Subcutaneous abdominal adipose tissue (tissue), 5 donors: ENCODE measurements at regions not wholly inside any gene's neighbourhood (a gene's known extent, or its start where the extent isn't known, plus 50 kb on each side); places are given as distances from the start of the nearest gene placed in this dataset.
"Not testable (repeated sequence)": the region's sequence is repeated elsewhere in the genome, so short reads cannot be mapped to it uniquely, and the experiment has no call there.

Source experiments
- H3K27ac ChIP-seq: one replicate; pipeline ENCODE4 v1.7.0; 2013; ENCODE audit warnings: low read depth, mild to moderate bottlenecking, inconsistent platforms, low read length, moderate library complexity
- H3K27me3 ChIP-seq, 5 donors: one replicate each; pipeline ENCODE4 v1.7.0; 2013; ENCODE audit warnings: low read length in 5 of 5, inconsistent platforms in 1 of 5; ENCODE audit not compliant: control insufficient read depth in 5 of 5, insufficient read depth in 4 of 5
- H3K36me3 ChIP-seq, 5 donors: one replicate each; pipeline ENCODE4 v1.7.0; 2013; ENCODE audit warnings: low read length in 5 of 5; ENCODE audit not compliant: control insufficient read depth in 5 of 5, insufficient read depth in 5 of 5
- H3K4me1 ChIP-seq, 5 donors: one replicate each; pipeline ENCODE4 v1.7.0; 2013; ENCODE audit warnings: low read length in 5 of 5, mild to moderate bottlenecking in 3 of 5, moderate library complexity in 1 of 5; ENCODE audit not compliant: control insufficient read depth in 5 of 5, insufficient read depth in 5 of 5
- H3K4me3 ChIP-seq, 5 donors: one replicate each; pipeline ENCODE4 v1.7.0; 2013; ENCODE audit warnings: low read length in 5 of 5, low read depth in 1 of 5
- H3K9ac ChIP-seq, 5 donors: one replicate each; pipeline ENCODE4 v1.7.0; 2013; ENCODE audit warnings: low read length in 5 of 5, mild to moderate bottlenecking in 4 of 5, moderate library complexity in 3 of 5
- H3K9me3 ChIP-seq, 5 donors: one replicate each; pipeline ENCODE4 v1.7.0; 2013; ENCODE audit warnings: low read length in 5 of 5; ENCODE audit not compliant: control insufficient read depth in 5 of 5
- donor health status: healthy.
- donor health status: healthy.
- donor health status: healthy.
- donor health status: healthy.
- donor health status: healthy.

DNA sequence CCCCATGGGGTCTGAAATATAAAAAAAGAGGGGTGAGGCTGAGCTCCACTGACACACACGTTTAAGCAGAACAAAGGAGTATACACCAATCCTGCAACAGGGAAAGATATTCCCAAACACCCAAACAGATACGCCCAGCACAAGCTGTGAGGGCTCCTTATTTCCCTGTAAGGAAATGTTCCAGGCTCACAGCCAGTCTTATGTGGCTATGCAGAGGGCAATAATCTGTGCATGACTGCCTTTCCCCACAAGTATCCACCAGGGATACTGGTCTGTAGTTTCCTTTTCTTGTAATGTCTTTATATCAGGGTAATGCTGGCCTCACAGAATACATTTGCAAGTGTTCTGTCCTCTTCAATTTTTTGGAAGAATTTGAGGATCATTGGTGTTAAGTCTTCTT, 141.7 kb upstream of the DAAM1 start:
- no peak overlapping the region for H3K27ac ChIP-seq
- H3K9me3 ChIP-seq = peaks cover 0 to 5% (median 0%) of the 10 kb centered on the region in 5 donors
- no peaks in the 10 kb centered on the region for H3K36me3 ChIP-seq
- H3K9ac ChIP-seq = no peak overlapping the region
- H3K4me3 ChIP-seq = no peak overlapping the region
- no peaks in the 10 kb centered on the region for H3K4me1 ChIP-seq
- H3K27me3 ChIP-seq = no peaks in the 10 kb centered on the region

DNA sequence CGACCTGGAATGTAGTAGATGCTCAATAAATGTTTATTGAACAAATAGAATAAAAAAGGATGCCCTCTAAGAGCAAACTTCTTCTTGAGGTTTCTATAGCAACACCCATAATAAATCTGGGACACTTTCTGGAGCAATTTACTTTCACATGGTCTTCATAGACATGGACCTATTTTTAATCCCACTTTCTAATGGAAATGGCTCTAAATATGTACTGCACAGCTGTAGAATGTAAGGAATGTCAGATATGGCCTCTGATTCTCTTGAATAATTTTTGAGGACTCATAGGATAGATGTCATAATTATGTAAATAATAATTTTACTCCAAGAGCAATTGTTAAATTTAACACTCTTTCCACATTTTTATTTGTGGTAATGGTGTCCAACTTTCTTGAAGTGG, 133.5 kb upstream of the DAAM1 start:
- H3K27ac ChIP-seq = no peak overlapping the region
- no peak overlapping the region for H3K9ac ChIP-seq
- H3K4me1 ChIP-seq = no peaks in the 10 kb centered on the region
- H3K27me3 ChIP-seq = no peaks in the 10 kb centered on the region
- H3K36me3 ChIP-seq = no peaks in the 10 kb centered on the region
- no peak overlapping the region for H3K4me3 ChIP-seq
- H3K9me3 ChIP-seq = no peaks in the 10 kb centered on the region

DNA sequence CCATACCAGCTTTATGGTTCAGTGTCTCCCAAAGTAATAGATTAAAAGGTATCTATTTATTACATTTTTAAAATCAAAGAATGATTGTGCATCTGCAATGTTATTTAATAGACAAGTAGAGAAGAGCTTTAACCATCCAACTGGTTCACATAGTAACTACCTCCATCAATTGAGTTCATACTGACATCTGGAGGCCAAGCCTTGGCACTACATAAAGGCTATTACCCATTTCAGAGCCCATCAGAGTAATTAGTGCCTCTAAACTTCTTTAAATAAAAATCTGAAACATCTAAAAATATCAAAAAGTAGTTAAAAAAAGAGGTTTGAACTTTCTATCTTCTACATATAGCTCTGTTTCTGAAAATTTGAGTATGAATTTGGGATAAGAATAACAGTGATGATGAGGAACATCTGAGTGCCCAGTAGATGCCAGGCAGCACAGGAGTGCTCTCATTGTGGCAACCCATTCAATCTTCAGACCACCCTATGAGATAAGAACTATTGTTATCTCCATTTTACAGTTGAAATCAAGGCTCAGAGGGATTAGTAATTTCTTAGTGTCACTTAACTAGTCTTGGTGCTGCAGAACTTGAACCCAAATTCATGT, 132.9 kb upstream of the DAAM1 start:
- H3K9me3 ChIP-seq = no peaks in the 10 kb centered on the region
- no peaks in the 10 kb centered on the region for H3K4me1 ChIP-seq
- H3K27me3 ChIP-seq = no peaks in the 10 kb centered on the region
- no peak overlapping the region for H3K9ac ChIP-seq
- H3K4me3 ChIP-seq = no peak overlapping the region
- no peak overlapping the region for H3K27ac ChIP-seq
- no peaks in the 10 kb centered on the region for H3K36me3 ChIP-seq

DNA sequence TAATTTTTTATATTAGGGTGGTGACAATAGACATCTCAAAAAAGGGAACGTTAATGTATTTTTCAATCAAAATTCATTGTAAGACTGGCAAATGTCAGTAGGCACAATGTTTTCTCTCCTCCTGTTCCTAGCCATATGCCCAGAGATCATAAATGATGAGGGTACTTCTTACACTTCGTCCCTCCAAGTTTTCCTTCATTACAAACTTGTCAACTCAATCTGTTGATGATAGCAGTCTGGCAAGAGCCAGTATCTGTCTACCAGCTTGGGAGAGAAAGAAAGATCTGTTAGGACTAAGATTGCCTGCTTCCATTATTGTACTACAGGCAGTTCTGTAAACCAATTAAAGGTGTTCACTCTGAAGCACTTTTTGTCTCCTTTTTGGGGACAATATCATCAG, 130.9 kb upstream of the DAAM1 start:
- no peak overlapping the region for H3K27ac ChIP-seq
- H3K4me1 ChIP-seq = no peaks in the 10 kb centered on the region
- no peak overlapping the region for H3K4me3 ChIP-seq
- H3K27me3 ChIP-seq = no peaks in the 10 kb centered on the region
- no peaks in the 10 kb centered on the region for H3K36me3 ChIP-seq
- H3K9me3 ChIP-seq = peaks cover 0 to 5% (median 0%) of the 10 kb centered on the region in 5 donors
- no peak overlapping the region for H3K9ac ChIP-seq

DNA sequence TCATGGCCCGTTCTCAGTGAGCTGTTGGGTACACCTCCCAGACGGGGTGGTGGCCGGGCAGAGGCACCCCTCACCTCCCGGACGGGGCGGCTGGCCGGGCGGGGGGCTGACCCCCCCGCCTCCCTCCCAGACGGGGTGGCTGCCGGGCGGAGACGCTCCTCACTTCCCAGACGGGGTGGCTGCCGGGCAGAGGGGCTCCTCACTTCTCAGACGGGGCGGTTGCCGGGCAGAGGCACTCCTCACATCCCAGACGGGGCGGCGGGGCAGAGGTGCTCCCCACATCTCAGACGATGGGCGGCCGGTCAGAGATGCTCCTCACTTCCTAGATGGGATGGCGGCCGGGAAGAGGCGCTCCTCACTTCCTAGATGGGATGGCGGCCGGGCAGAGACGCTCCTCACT, 129.7 kb upstream of the DAAM1 start:
- H3K9ac ChIP-seq, H3K36me3 ChIP-seq, H3K4me3 ChIP-seq, H3K27me3 ChIP-seq, H3K27ac ChIP-seq, H3K4me1 ChIP-seq: not testable (repeated sequence)
- H3K9me3 ChIP-seq = peaks cover 0 to 12% (median 6%) of the 10 kb centered on the region in 5 donors

DNA sequence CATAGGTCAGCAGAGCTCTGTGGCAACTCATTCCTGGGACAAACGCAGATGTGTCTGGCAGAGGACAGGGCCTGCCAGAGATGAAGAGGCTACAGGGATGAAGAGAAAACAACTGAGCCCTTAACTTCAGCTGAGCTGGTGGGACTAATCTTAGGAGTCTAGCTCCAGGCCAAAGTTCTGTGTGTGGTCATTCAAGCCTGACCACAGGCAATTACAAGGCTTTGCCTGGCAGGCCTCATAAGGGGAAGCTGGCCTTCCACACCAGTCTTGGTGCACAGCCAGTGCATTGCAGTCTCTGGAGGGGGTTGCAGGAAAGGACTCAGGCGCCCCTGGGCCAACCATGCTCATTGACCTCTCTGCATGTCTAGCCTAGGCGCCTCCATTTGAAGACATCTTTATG, 127.6 kb upstream of the DAAM1 start:
- Histone ChIP-seq H3K9me3 (peaks cover 0 to 16% (median 10%) of the 10 kb centered on the region in 5 donors), H3K27me3 (no peaks in the 10 kb centered on the region), H3K9ac (no peak overlapping the region), H3K36me3 (no peaks in the 10 kb centered on the region), H3K4me1 (no peaks in the 10 kb centered on the region), H3K27ac (no peak overlapping the region), H3K4me3 (no peak overlapping the region)

DNA sequence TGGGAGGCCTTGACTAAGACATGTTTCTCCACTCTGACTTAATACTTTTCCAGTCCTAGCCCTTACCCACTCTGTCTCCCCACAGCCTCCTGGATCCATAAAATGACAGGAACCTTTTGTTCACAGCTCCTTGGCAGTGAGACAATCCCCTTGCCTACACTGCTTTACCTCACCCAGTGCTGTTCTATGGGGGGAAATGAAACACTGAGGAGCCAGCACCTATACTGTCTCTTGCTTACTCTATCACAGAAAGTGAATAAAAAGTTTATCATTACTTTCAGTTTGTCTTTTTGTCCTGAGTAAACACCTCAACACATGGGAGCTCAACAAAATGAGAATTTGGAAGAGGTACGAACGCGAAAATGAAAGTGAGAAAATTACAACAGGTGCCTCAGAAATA, 127.2 kb upstream of the DAAM1 start:
- no peaks in the 10 kb centered on the region for H3K27me3 ChIP-seq
- no peaks in the 10 kb centered on the region for H3K4me1 ChIP-seq
- H3K36me3 ChIP-seq = no peaks in the 10 kb centered on the region
- H3K4me3 ChIP-seq = no peak overlapping the region
- no peak overlapping the region for H3K27ac ChIP-seq
- H3K9me3 ChIP-seq = peaks cover 0 to 19% (median 11%) of the 10 kb centered on the region in 5 donors
- no peak overlapping the region for H3K9ac ChIP-seq

DNA sequence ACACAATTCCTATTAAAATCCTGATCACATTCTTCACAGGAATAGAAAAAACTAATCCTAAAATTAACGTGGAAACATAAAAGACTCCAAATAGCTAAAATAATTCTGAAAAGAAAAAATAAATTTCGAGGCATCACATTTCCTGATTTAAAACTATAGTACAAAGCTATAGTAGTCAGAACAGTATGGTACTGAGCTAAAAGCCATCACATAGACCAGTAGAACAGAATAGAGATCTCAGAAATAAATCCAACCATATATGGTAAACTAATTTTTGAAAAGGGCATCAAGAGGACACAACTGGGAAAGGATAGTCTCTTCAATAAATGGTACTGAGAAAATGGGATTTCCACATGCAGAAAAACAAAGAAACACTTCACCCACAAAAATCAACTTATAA, 125.2 kb upstream of the DAAM1 start:
- Histone ChIP-seq H3K4me3 (no peak overlapping the region), H3K9ac (no peak overlapping the region), H3K9me3 (peaks cover 0 to 19% (median 11%) of the 10 kb centered on the region in 5 donors), H3K4me1 (no peaks in the 10 kb centered on the region), H3K36me3 (no peaks in the 10 kb centered on the region), H3K27ac (no peak overlapping the region), H3K27me3 (no peaks in the 10 kb centered on the region)

DNA sequence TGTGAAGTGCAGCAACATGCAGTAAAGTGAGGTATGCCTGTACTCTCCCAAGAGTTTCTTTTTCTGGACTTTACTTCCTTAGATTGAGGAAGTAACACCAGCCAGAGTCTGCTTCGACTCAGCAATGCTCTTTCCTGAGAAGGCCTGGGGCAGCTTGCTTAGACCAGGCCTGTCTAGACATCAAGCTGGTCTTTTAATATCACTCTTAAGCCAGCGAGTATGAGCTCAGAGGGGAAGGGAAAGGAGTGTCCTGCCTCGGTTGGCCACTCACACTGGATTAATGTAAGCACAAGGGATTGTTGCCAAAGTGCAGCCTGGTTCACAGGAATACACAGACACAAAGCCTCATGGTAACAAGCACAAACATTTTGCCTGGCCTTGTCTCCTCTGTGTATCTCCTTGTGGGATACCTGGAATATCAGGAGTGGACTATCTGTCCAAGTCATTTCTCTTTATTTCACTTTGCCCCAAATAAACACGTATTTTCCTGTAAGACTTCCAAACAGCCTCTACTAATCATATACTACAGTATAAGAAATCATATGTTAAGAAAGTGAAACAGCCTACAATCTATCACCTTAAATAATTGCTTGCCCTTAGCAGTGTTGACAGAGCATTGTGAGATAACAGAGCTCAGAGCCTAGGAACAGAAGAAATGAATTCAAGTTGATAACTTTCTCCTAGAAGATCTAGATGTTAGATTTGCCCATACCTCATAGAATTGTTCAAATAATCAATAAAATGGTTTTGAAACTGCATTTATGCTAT, 121.2 kb upstream of the DAAM1 start:
- Histone ChIP-seq H3K27ac (no peak overlapping the region), H3K9me3 (peaks cover 0 to 16% (median 11%) of the 10 kb centered on the region in 5 donors), H3K4me1 (no peaks in the 10 kb centered on the region), H3K36me3 (no peaks in the 10 kb centered on the region), H3K9ac (no peak overlapping the region), H3K27me3 (no peaks in the 10 kb centered on the region), H3K4me3 (no peak overlapping the region)

DNA sequence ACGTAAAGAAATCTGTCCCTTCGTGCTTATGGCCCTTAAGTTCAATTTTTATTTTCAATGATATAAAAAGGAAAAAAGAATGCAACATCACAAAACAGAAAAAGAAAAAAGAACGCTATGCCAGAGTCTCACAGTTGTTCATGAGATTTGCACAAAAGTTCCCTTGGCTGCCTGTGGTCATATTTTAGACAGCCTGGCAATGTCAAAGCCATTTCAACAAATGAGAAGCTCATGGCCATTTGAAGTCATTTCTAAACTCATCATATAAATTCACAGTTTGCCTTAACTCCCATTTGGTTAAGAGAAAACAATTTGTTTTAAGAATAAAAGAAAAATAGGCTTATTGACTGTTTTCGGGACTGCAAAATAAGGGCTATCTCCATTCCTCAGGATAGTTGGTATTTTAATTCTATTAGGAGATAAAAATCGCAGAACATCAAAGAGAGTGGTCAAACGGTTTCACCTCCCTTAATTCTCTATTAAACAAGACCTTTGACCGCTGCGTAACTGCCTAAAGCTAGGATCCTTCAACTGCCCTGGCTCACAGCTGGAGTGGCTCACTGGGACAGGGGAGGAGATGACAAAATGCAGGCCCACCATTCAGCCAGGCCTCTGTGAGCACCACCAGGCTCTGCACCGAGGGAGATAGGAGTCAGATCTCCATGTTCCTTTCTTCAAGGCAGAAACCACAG, 119.2 kb upstream of the DAAM1 start:
- Histone ChIP-seq H3K27me3 (no peaks in the 10 kb centered on the region), H3K36me3 (no peaks in the 10 kb centered on the region), H3K4me3 (no peak overlapping the region), H3K9me3 (peaks cover 0 to 5% (median under 1%) of the 10 kb centered on the region in 5 donors), H3K4me1 (no peaks in the 10 kb centered on the region), H3K9ac (no peak overlapping the region), H3K27ac (no peak overlapping the region)
